ENCODE measurements at regions not wholly inside any gene's neighbourhood (a gene's known extent, or its start where the extent isn't known, plus 50 kb on each side); places are given as distances from the start of the nearest gene placed in this dataset.
A peak's percentile ranks its signal among the peaks of the same experiment; 100 is the strongest.
"Not testable (repeated sequence)": the region's sequence is repeated elsewhere in the genome, so short reads cannot be mapped to it uniquely, and the experiment has no call there.

GRCh38 chr2:175414882-175415487, 233.5 kb upstream of the ATP5MC3 start:
- FAIRE-seq, result no peak

GRCh38 chr2:175414191-175414881, 232.8 kb upstream of the ATP5MC3 start:
- no peak overlapping the region for H3K9ac ChIP-seq (ENCODE audit: low read length in 3 of 3)
- intact Hi-C loops (cut with DNase I), result no loop called here
- no peaks in the 10 kb centered on the region for H3K9me3 ChIP-seq (ENCODE audit: control insufficient read depth in 2 of 3, insufficient read depth in 1 of 3, low read length in 3 of 3)
- H3K4me1 ChIP-seq (ENCODE audit: control insufficient read depth in 2 of 3, insufficient read depth in 2 of 3, low read depth in 1 of 3, low read length in 3 of 3), result no peaks in the 10 kb centered on the region
- no peak overlapping the region for H3K27ac ChIP-seq (ENCODE audit: low read depth in 2 of 2, low read length in 2 of 2)
- H3K4me3 ChIP-seq (ENCODE audit: low read length in 3 of 3), result no peak overlapping the region
- peak; percentile 68 for FAIRE-seq
- H3K36me3 ChIP-seq (ENCODE audit: control insufficient read depth in 2 of 3, insufficient read depth in 3 of 3, low read length in 3 of 3), result no peaks in the 10 kb centered on the region
- H3K27me3 ChIP-seq (ENCODE audit: control insufficient read depth, insufficient read depth, low read length), result no peaks in the 10 kb centered on the region
- DNase-seq, result no peak
- no peak for TF ChIP-seq CTCF (IDR thresholded peaks at IDR 0.05; ENCODE audit: borderline replicate concordance, extremely low read depth, insufficient read depth)

More at GRCh38 chr2:175414882-175415487, 233.5 kb upstream of the ATP5MC3 start:
- TF ChIP-seq CTCF (IDR thresholded peaks at IDR 0.05; ENCODE audit: borderline replicate concordance, extremely low read depth, insufficient read depth), result peak; percentile 33
- no peak overlapping the region for H3K27ac ChIP-seq (ENCODE audit: low read depth in 2 of 2, low read length in 2 of 2)
- no peaks in the 10 kb centered on the region for H3K9me3 ChIP-seq (ENCODE audit: control insufficient read depth in 2 of 3, insufficient read depth in 1 of 3, low read length in 3 of 3)
- no peaks in the 10 kb centered on the region for H3K36me3 ChIP-seq (ENCODE audit: control insufficient read depth in 2 of 3, insufficient read depth in 3 of 3, low read length in 3 of 3)
- no peak overlapping the region for H3K4me3 ChIP-seq (ENCODE audit: low read length in 3 of 3)
- peak in 4 of 5 donors; percentile 58 to 86 (median 72) for DNase-seq
- H3K4me1 ChIP-seq (ENCODE audit: control insufficient read depth in 2 of 3, insufficient read depth in 2 of 3, low read depth in 1 of 3, low read length in 3 of 3), result no peaks in the 10 kb centered on the region
- intact Hi-C loops (cut with DNase I), result no loop called here
- no peaks in the 10 kb centered on the region for H3K27me3 ChIP-seq (ENCODE audit: control insufficient read depth, insufficient read depth, low read length)
- H3K9ac ChIP-seq (ENCODE audit: low read length in 3 of 3), result no peak overlapping the region

GRCh38 chr2:175410941-175411340, 229.4 kb upstream of the ATP5MC3 start:
- H3K9me3 ChIP-seq (ENCODE audit: control insufficient read depth in 2 of 3, insufficient read depth in 1 of 3, low read length in 3 of 3); FAIRE-seq; intact Hi-C loops (cut with DNase I): not testable (repeated sequence)

GRCh38 chr2:175404839-175405238, 223.3 kb upstream of the ATP5MC3 start:
- FAIRE-seq (no peak), DNase-seq (no peak)
- no peak overlapping the region for H3K27ac ChIP-seq (ENCODE audit: low read depth in 2 of 2, low read length in 2 of 2)
- H3K4me1 ChIP-seq (ENCODE audit: control insufficient read depth in 2 of 3, insufficient read depth in 2 of 3, low read depth in 1 of 3, low read length in 3 of 3), result no peaks in the 10 kb centered on the region
- no peak for TF ChIP-seq CTCF (IDR thresholded peaks at IDR 0.05; ENCODE audit: borderline replicate concordance, extremely low read depth, insufficient read depth)
- H3K9ac ChIP-seq (ENCODE audit: low read length in 3 of 3), result no peak overlapping the region
- intact Hi-C loops (cut with DNase I), result no loop called here
- H3K4me3 ChIP-seq (ENCODE audit: low read length in 3 of 3), result no peak overlapping the region
- H3K9me3 ChIP-seq (ENCODE audit: control insufficient read depth in 2 of 3, insufficient read depth in 1 of 3, low read length in 3 of 3), result no peaks in the 10 kb centered on the region
- no peaks in the 10 kb centered on the region for H3K27me3 ChIP-seq (ENCODE audit: control insufficient read depth, insufficient read depth, low read length)
- H3K36me3 ChIP-seq (ENCODE audit: control insufficient read depth in 2 of 3, insufficient read depth in 3 of 3, low read length in 3 of 3), result no peaks in the 10 kb centered on the region

More at GRCh38 chr2:175410941-175411340, 229.4 kb upstream of the ATP5MC3 start:
- not testable (repeated sequence) for DNase-seq; H3K27ac ChIP-seq (ENCODE audit: low read depth in 2 of 2, low read length in 2 of 2); H3K4me1 ChIP-seq (ENCODE audit: control insufficient read depth in 2 of 3, insufficient read depth in 2 of 3, low read depth in 1 of 3, low read length in 3 of 3); H3K9ac ChIP-seq (ENCODE audit: low read length in 3 of 3); H3K36me3 ChIP-seq (ENCODE audit: control insufficient read depth in 2 of 3, insufficient read depth in 3 of 3, low read length in 3 of 3); H3K27me3 ChIP-seq (ENCODE audit: control insufficient read depth, insufficient read depth, low read length); H3K4me3 ChIP-seq (ENCODE audit: low read length in 3 of 3)

All from kidney (tissue), 13 donors.